Medulla oblongata (tissue), 1 donor: ENCODE measurements at regions not wholly inside any gene's neighbourhood (a gene's known extent, or its start where the extent isn't known, plus 50 kb on each side); places are given as distances from the start of the nearest gene placed in this dataset.
"Not testable (repeated sequence)": the region's sequence is repeated elsewhere in the genome, so short reads cannot be mapped to it uniquely, and the experiment has no call there.

Experiments
- DNase-seq: peaks from one replicate; pipeline ENCODE4 v3.0.0-alpha.2; 2015; ENCODE audit errors: extremely low spot score

DNA sequence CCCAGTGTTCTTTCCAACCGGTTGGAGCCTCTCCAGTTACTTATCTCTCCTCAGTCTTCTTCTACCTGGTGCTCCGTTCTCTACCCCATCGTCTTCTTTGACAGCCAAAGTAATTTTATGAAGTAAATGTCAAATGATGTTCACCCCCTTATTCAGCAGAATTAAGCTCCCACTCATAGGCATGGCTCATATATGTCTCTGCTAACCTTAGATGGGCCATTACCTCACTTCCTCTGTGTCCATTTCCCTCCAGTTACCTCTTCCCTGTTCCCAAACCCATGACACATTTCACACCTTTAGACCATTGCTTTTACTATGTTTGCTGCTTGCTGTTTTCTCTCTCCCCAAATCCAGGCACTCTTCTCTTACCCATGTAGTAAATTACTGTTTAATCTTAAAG is 607.0 kb downstream of the RNF144A start:
- no peak for DNase-seq

DNA sequence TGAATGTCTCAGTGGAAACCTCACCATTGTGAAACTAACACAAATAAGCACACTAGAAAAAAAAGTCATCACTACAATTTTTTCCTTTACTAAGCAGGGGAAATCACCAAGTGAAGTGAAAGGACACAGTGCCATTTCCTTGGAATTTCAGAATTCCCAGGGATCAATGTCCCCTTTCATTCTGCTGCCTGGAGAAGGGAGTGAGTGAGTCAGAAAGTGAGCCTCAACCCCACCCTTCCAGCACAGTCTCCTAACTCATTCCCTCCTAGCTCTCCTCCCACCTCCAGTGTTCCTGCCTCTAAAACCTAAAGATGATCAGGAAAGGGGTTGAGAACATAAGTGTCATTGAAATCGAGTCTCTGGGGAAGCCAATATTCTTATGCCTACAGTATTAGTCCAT is 608.5 kb downstream of the RNF144A start:
- DNase-seq = no peak

DNA sequence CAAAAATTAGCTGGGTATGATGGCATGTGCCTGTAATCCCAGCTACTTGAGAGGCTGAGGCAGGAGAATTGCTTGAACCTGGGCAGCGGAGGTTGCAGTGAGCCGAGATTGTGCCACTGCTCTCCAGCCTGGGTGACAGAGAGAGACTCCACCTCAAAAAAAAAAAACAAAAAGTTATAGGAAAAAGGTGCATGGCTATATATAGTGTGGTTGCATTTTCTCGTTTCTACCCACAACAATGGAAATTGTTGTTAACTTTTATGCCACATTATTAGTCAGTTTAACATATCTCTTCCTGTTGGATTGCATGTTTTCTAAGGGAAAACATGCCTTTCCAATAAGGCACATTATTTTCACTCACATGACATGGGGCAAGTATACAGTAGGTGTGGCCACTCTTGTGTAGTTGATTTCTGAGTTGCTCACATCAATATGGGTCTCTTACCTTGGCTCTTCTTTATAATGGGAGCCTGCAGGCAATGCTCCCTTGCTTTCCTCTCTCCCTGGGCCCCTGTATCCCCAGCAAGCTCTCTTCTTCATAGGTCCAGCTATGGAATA is 610.0 kb downstream of the RNF144A start:
- DNase-seq = no peak

DNA sequence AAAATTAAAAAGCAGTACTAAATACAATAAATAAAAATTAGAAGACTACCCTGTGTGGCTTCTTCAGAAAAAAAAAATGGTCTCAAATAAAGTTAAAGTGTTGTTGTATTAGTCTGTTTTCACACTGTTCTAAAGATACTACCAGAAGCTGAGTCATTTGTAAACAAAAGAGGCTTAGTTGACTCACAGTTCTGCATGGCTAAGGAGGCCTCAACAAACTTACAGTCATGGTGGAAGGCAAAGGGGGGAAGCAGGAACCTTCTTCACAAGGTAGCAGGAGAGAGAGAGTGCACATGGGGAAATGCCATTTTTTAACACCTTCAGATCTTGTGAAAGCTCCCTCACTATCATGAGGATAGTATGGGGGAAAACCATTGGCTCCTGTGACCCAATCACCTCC is 612.8 kb downstream of the RNF144A start:
- DNase-seq = no peak

DNA sequence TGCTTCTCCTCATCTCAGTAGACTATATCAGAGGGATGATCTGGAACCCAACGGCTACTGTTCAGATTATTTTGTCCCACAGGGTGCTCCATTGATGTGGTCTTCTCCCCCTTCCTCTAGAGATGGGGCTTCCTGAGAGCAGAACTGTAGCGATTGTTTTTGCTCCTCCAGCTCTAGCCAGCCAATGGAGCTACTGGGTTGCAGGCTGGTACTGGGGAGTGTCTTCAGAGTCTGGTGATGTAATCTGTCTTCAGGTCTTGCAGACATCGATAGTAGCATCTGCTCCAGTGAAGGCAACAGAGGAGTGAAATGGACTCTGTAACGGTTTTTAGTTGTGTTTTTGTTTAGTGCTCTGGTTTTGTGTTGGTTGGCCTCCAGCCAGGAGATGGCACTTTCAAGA is 621.9 kb downstream of the RNF144A start:
- no peak for DNase-seq

DNA sequence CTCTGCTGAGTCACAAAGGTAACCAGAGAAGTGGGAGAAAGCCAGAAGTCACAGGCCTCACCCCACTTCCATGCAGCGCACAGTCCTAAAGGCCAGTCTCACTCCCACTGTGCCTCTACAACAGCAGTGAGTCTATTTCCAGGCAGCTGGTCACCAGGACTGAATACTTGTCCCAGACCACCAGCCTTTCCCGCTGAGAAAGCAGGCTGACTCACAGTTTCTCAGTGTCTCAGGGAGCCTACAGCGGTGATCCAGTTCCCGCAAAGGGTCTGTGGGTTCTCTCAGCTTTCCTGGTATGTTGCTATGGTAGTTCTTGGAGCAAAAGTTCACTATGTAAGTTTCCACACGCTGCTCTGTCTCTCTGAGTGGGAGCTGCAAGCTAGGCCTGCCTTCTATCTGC is 622.5 kb downstream of the RNF144A start:
- no peak for DNase-seq

DNA sequence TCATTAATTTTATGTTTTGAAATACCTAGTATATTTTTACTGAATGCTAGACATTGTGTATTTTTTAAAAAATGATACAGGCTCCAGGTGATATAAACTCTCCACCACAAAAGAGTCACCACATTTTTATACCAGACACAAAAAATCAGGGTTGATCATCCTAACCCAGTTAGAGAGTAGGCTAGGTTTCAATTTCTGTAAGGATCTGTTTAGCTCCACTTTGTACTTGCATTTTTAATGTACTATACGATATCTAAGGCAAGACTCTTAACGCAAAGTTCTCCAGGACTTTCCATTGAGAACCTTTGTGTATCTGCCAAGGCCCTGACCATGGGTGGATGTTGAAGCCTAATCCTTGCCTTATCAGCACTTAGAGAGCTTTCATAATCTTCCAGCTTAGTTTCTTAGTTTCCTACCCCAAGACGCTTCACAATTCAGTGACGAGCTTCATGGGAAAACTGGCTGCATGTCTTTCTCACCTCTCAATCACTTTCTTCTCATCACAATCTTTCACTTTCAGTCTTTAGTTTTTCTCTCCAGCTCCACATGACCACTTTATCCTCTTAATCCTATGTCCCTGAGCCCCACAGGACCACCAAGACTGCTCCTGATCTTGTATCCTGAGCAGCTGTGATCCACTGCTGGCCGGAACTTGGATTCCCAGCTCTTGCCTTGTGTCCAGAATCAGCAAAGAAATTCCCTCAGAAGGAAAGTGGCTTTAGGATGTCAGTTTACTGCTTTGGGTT is 635.8 kb downstream of the RNF144A start:
- DNase-seq = no peak

DNA sequence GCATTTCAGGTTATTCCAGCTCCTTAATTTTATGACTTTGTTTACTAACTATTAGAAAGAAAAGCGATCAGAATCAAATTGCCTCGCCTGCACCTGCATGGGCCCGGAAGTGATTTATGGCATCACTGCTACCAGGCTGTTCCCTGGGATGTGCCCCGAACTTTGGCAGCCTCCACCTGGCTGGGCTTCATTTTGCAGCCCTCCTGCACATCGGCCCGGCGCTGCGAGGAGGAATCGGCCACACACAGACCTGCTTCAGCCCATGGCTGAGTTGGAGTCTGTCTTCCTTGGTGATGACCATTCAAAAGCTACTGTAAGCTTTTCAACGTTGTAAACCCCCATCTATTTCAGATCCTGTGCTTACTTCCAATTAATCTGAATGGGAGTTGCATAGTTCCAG is 638.0 kb downstream of the RNF144A start:
- no peak for DNase-seq

DNA sequence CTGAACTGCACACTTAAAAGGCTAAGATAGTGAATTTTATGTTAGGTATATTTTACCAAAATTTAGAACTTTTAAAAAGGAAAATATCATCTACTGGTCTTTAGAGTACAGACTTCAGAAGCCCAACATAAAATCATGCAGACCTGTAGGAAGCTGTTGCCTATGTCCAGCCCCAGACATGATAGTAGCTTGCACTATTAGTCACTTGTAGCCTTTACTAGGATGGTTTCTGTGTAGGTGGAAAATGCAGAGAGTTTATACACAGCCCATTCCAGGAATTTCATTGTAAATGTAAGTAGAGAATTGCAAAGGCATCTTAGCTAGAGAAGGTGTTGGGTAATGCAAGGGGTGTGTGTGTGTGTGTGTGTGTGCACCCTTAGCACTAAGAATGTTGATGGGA is 640.2 kb downstream of the RNF144A start:
- no peak for DNase-seq

DNA sequence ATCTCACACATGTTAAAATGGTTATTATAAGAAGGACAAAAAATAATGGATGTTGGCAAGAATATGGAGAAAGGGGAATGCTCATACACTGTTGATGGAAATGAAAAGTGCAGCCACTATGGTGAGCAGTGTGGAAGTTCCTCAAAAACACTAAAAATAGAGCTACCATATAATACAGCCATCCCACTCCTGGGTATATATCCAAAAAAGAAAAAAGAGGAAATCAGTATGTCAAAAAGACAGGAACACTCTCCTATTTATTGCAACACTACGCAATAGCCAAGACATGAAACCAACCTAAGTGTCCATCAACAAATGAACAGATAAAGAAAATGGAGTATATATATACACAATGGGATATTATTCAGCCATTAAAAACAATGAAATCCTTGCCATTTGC is 642.6 kb downstream of the RNF144A start:
- DNase-seq = no peak

DNA sequence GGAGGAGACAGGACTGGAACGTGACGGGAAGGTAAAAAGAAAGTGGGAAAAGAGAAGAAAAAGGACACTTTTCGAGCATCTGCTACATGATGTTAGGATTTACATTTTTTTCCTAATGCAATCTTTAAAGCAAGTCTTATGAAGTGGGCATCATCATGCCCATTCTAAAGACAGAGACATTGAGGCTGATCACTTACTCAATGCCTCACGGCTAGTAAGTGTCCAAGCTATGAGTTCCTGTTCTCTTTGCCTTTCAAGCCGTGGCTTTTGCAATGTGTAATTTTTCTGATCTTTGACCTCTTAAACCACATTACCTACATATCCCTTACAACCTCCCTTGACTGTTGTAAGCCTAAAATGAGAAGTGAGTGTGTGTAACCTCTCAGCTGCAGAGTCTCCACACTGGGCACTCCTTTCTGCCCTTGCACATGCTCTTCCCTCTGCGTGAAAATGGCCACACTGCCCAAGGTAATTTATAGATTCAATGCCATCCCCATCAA is 649.2 kb downstream of the RNF144A start:
- no peak for DNase-seq

DNA sequence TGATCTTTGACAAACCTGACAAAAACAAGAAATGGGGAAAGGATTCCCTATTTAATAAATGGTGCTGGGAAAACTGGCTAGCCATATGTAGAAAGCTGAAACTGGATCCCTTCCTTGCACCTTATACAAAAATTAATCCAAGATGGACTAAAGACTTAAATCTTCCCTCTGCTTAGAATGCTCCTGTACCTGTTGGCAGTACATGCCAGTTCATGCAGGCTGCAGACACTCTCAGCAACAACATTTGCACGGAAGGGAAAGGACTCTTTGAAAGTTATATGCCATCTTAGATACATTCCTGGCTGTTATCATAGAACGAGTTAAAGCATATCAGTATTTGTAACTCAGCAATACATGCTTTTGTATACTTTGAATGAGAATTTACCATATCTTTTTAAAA is 649.9 kb downstream of the RNF144A start:
- not testable (repeated sequence) for DNase-seq

DNA sequence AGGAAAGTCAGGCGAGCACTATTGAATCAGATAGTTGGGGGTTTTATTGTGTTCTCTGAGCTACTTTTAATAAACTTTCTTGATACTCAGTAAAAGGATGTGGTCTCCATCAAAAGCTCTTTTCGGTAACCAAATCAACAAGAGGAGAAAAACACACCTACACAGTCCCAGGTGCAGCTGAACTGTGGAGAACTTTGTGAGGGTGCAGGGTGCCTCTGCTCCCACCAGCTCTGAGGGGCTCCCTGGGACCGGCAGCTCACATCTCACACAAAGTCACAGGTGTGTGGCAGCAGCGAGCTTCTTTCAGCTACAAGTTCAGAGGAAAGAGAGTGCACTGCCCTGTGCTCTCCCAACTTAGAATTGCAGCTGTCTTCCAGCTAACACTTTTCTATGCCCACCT is 650.4 kb downstream of the RNF144A start:
- no peak for DNase-seq

DNA sequence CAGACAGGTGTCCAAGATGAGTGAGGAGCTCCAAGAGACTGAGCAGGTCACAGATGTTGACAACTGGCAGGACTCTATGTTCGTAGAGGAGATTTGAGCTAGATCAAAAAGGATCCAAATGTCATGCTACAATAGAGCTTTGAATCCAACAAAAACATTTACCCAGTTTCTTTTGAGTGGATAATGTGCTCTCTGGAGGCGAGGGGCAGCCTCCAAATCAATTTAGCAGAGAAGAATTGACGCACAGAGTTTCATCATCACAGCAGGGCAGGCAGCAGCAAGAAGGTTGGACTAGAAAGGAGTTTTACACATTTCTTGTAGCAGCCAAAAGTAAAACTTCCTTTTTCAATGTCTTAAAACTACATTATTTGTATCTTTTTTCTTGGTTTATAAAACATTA is 653.0 kb downstream of the RNF144A start:
- no peak for DNase-seq

DNA sequence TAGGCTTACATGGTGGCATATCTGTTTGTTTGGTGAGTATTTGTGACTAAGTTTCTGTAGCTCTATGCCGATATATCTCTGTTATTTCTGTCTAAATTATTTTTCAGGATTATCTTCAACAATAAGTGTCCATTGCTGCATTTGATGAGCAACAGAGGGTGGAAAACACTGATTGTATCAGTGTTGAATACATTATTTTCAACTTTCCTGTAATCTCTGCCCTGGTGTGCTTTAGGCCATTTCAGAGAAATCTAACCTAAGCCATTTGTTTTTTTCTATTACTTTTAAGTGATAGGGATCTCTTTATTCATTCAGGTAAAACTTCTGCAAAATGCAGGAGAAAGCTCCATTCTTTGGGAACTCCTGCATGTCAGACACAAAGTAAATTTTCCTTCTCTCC is 654.5 kb downstream of the RNF144A start:
- no peak for DNase-seq

DNA sequence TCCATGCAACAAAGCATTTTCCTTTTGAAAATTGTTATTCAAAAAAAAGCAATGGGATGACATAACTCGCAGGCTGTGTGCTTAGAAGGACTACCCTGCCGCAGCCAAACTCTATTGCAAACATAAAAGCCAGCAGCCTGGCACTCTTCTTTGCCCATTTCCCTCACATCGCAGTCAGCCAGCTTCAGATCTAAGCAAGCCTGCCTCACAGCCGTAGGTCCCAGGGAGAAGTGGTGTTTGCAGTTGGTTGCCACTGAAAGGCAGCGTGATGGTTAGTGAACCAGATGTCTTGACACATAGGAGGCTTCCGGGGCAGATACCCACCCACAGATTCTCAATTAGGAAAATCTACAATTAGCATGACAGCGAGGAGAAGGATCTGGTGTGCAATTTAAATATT is 655.2 kb downstream of the RNF144A start:
- DNase-seq = peak; percentile 24

DNA sequence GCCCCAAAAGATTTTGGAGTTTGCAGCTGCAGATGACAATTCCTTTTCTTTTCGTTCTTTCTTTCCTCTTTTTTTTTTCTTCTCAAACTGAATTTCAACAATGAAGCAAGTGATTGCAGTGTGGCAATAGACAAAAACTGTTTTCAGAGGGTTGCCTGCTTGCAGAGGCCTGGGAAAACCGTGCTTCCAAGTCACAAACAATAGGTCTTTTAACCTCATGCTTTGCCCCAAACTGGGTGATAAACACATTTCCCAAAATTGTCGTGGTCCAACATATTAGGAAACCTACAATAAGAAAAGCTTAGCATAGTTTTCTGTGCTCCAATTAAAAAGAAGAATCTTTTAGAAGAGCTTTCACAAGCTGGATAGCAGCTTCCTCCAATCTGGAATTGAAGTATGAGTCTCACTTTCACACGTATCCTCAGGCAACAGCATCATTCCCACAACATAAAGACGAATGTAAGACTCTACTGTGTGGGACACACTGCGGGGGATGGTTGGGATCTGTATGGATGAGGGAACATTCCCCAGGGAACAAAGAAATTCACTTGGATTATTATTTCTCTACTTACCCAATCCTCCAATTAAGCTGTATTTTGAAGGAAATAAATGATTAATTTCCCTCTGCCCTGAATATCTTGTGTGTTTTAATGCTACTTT is 656.1 kb downstream of the RNF144A start:
- DNase-seq = no peak

DNA sequence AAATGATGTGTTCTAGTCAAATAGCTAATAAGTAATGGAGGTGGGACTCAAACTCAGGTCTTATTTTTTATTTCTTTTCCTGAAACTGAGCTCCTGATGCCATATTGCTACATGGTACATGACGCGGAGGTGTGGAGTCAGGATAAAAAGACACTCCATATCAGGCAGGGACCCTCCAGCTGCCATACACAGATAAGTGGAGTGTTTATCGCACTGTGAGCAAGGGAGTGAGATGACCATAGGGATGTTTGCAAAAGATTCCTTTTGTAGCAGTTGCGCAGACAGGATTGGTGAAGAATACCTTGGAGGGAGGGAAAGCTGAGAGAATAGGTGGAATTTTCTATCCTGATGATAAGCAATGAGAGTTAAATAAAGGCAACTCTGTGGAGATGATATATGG is 657.2 kb downstream of the RNF144A start:
- DNase-seq = no peak

DNA sequence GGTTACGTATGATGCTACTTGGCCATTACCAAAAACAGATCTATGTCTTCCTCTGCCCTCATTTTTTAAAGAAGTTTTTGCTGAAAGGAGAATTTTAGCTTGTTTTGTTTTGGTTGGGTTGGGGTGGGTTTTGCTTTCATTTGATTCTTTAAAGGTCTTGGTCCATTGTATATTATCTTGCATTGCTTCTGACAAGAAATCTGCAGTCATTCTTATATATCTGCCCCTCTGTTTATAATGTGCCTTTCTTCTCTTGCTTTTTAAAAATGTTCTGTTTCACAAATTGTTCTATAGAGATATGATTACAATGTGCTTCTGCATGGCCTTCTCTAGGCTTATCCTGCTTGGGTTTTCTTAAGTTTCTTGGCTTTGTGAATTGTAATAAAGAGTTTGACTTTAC is 660.6 kb downstream of the RNF144A start:
- no peak for DNase-seq

DNA sequence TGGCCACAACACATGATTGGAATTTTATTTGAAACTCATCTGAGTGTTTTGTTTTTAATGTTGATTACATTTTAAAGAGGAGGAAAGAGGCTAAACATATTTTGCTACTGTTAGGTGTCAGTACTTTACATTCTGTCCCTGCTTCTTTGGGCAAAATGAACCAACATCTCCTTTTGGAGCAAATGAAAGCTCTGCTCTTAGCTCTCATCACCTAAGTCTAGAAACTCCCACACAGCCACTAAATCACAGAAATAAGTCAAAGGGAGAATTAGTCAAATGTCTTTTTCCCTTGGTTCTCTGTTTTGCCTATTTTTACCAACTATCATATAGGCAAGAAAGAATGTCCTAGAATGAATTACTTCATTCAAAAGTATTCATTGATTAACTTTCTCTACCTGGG is 666.8 kb downstream of the RNF144A start:
- DNase-seq = no peak

DNA sequence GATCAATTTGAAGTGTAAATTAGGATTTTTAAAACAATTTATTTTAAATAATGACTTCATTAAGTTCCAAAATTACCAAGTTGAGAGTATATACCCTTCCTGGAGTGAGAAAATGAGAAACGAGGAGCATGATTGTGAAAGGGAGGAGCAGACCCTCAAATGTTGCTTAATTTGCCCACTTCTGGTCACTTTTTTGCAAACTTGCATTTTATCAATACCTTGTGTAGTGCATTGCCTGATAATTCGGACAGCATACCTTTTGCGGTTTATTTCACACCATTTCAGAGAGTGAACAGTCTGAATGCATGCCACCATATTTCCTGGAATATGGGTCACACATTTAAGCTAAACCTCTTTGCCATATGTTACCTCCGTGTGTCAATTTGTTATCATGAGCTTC is 669.7 kb downstream of the RNF144A start:
- DNase-seq = no peak

DNA sequence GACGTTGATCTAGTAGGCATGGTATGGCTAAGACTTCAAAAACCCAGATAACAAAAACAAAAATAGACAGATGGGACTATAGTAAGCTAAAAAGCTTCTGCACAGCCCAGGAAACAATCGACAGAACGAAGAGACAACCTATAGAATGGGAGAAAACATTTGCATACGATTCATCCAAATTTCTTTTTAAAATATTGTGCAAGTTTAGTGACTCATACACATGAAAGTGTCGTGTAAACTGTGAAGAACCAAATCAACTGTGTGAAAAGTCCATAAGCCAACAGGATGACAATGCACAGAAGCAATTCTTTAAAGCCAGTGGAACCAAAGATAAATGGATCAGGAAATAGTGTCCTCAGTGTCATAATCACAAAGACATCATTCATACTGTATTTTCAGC is 671.1 kb downstream of the RNF144A start:
- DNase-seq = no peak

DNA sequence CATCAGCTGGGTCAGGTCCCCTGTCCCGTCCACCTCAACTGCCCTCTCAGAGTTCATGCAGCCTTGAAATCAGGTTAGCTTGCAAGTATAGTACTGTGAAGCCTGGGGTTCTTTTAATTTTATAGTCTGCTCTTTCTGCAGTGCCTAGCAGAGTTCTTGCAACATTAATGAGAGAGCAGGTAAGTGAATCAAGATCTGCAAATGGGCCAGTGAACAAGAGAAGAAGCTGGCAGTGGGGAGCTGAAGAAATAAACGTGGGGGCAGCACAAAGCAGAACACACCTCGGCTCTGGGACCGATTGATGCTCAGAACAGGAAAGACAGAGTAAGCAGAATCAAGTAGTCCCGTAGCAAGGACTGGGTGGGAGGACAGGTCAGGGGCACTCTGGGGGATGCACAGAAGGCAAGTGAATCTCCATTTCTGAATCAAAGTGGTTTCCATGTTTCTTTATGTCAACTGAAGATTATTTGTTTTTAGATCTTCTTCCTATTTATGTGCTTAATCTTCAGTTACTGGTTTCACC is 675.5 kb downstream of the RNF144A start:
- no peak for DNase-seq
